ENCODE measurements at regions not wholly inside any gene's neighbourhood (a gene's known extent, or its start where the extent isn't known, plus 50 kb on each side); places are given as distances from the start of the nearest gene placed in this dataset.
"Not testable (repeated sequence)": the region's sequence is repeated elsewhere in the genome, so short reads cannot be mapped to it uniquely, and the experiment has no call there.

- DNase-seq, ATAC-seq: not testable (repeated sequence)
Observed at GRCh38 chr15:85196697-85197096, 183.7 kb upstream of the AKAP13 start.

- not testable (repeated sequence) for DNase-seq, ATAC-seq
Observed at GRCh38 chr15:85197582-85197981, 182.8 kb upstream of the AKAP13 start.

- DNase-seq, ATAC-seq: not testable (repeated sequence)
Observed at GRCh38 chr15:85198432-85198831, 182.0 kb upstream of the AKAP13 start.

GRCh38 chr15:85200215-85200614, 180.2 kb upstream of the AKAP13 start:
- DNase-seq: not testable (repeated sequence)
- peak; percentile 84 for ATAC-seq

GRCh38 chr15:85201118-85201793, 179.1 kb upstream of the AKAP13 start:
- not testable (repeated sequence) for ATAC-seq, DNase-seq

GRCh38 chr15:85204481-85204880, 175.9 kb upstream of the AKAP13 start:
- not testable (repeated sequence) for DNase-seq

GRCh38 chr15:85233791-85234325, 146.5 kb upstream of the AKAP13 start:
- DNase-seq, ATAC-seq: not testable (repeated sequence)

More at GRCh38 chr15:85204481-85204880, 175.9 kb upstream of the AKAP13 start:
- ATAC-seq: not testable (repeated sequence)

GRCh38 chr15:85234450-85235196, 145.8 kb upstream of the AKAP13 start:
- not testable (repeated sequence) for ATAC-seq, DNase-seq

GRCh38 chr15:85244056-85244455, 136.3 kb upstream of the AKAP13 start:
- DNase-seq, ATAC-seq: not testable (repeated sequence)

- not testable (repeated sequence) for ATAC-seq, DNase-seq
Observed at GRCh38 chr15:85250938-85251542, 129.4 kb upstream of the AKAP13 start.

GRCh38 chr15:85253196-85253915, 127.0 kb upstream of the AKAP13 start:
- peak; percentile 44 for ATAC-seq
- not testable (repeated sequence) for DNase-seq

GRCh38 chr15:85254961-85255360, 125.4 kb upstream of the AKAP13 start:
- DNase-seq, ATAC-seq: not testable (repeated sequence)

- not testable (repeated sequence) for DNase-seq, ATAC-seq
Observed at GRCh38 chr15:85255502-85255901, 124.9 kb upstream of the AKAP13 start.

- not testable (repeated sequence) for DNase-seq, ATAC-seq
Observed at GRCh38 chr15:85256009-85256997, 124.1 kb upstream of the AKAP13 start.

- not testable (repeated sequence) for ATAC-seq, DNase-seq
Observed at GRCh38 chr15:85258062-85258445, 122.3 kb upstream of the AKAP13 start.

GRCh38 chr15:85258559-85259209, 121.7 kb upstream of the AKAP13 start:
- not testable (repeated sequence) for ATAC-seq, DNase-seq

GRCh38 chr15:85260526-85260925, 119.9 kb upstream of the AKAP13 start:
- not testable (repeated sequence) for ATAC-seq, DNase-seq

GRCh38 chr15:85262461-85263055, 117.8 kb upstream of the AKAP13 start:
- DNase-seq, ATAC-seq: not testable (repeated sequence)

GRCh38 chr15:85263842-85264440, 116.5 kb upstream of the AKAP13 start:
- DNase-seq, ATAC-seq: not testable (repeated sequence)

Measured in stimulated activated naive CD8-positive, alpha-beta T cell treated with anti-CD3 and anti-CD28 coated beads, Interleukin-15, Interleukin-2, amounts not matched to agents 100 U/mL and 50 U/mL, for 24 hours (primary cell).